SK-N-MC (cell line): ENCODE measurements at regions not wholly inside any gene's neighbourhood (a gene's known extent, or its start where the extent isn't known, plus 50 kb on each side); places are given as distances from the start of the nearest gene placed in this dataset.

Source experiments
- EZH2 ChIP-seq: fragments of 200-600 bp; sonication (generic); IDR thresholded peaks from one replicate; pipeline ENCODE4 v1.6.1; 2017; ENCODE audit warnings: antibody characterized with exemption
- FOXP2 ChIP-seq: optimal IDR thresholded peaks from 2 replicates; pipeline ENCODE3; 2011; ENCODE audit warnings: mild to moderate bottlenecking, moderate library complexity; ENCODE audit not compliant: insufficient read depth; ENCODE audit errors: extremely low read length, control extremely low read depth
- POLR2AphosphoS5 ChIP-seq: IDR thresholded peaks from 2 replicates; pipeline ENCODE4 v1.6.1; 2012; ENCODE audit warnings: mild to moderate bottlenecking, low read depth, low read length, borderline replicate concordance

- TF ChIP-seq POLR2AphosphoS5 (no peak), EZH2 (no peak), FOXP2 (no peak)
Observed at GRCh38 chr10:130255777-130256176, 119.6 kb downstream of the GLRX3 start.
